WTC11 (cell line): ENCODE measurements at regions not wholly inside any gene's neighbourhood (a gene's known extent, or its start where the extent isn't known, plus 50 kb on each side); places are given as distances from the start of the nearest gene placed in this dataset.

Experiments
- ETV6 ChIP-seq: sonication (generic); formaldehyde crosslinking; IDR thresholded peaks from 2 replicates; pipeline ENCODE4 v1.8.1; 2022; ENCODE audit warnings: mild to moderate bottlenecking, missing genetic modification reagents
- JUN ChIP-seq: sonication (generic); formaldehyde crosslinking; IDR thresholded peaks from 2 replicates; pipeline ENCODE4 v1.8.0; 2023; ENCODE audit warnings: mild to moderate bottlenecking, missing genetic modification reagents
- SMAD3 ChIP-seq: sonication (generic); formaldehyde crosslinking; IDR thresholded peaks from 2 replicates; pipeline ENCODE4 v1.8.0; 2022; ENCODE audit warnings: missing genetic modification reagents, mild to moderate bottlenecking, borderline replicate concordance
- TCF7 ChIP-seq: sonication (generic); formaldehyde crosslinking; IDR thresholded peaks from 2 replicates; pipeline ENCODE4 v1.8.0; 2022; ENCODE audit warnings: mild to moderate bottlenecking, low read depth, missing genetic modification reagents, moderate library complexity
- TP53 ChIP-seq: sonication (generic); formaldehyde crosslinking; IDR thresholded peaks from 2 replicates; pipeline ENCODE4 v1.8.1; 2023; ENCODE audit warnings: mild to moderate bottlenecking, missing genetic modification reagents
- ZNF317 ChIP-seq: sonication (generic); formaldehyde crosslinking; IDR thresholded peaks from 2 replicates; pipeline ENCODE4 v1.8.1; 2023; ENCODE audit warnings: low read depth, mild to moderate bottlenecking, moderate library complexity, missing genetic modification reagents, borderline replicate concordance
- ZNF396 ChIP-seq: fragments of 250-450 bp; sonication (Bioruptor Pico); IDR thresholded peaks from 2 replicates; pipeline ENCODE4 v1.8.0; 2021; ENCODE audit warnings: mild to moderate bottlenecking, moderate library complexity, borderline replicate concordance
- TF ChIP-seq, protein P1 (sequence below): fragments of 200-600 bp; IDR thresholded peaks from 2 replicates; pipeline ENCODE4 v1.8.0; 2022; ENCODE audit warnings: antibody characterized with exemption

DNA sequence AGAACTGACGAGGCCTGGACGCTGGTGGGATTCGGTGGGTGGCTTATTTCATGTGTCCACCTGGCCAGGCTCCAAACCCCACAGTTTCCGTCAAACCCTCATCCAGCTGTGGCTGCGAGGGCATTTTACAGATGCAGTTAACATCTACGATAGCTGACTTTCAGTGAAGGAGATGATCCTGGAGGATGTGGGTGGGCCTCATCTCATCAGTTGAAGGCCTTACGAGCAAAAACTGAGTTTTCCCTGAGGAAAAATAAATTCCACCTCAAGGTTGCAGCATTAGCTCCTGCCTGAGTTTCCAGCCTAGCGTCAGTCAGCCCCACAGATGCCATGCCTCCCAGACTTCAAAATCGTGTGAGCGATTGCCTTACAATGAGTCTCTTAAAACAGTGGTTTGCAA, 111.1 kb upstream of the PEG3 start:
- TF ChIP-seq, protein P1, sequence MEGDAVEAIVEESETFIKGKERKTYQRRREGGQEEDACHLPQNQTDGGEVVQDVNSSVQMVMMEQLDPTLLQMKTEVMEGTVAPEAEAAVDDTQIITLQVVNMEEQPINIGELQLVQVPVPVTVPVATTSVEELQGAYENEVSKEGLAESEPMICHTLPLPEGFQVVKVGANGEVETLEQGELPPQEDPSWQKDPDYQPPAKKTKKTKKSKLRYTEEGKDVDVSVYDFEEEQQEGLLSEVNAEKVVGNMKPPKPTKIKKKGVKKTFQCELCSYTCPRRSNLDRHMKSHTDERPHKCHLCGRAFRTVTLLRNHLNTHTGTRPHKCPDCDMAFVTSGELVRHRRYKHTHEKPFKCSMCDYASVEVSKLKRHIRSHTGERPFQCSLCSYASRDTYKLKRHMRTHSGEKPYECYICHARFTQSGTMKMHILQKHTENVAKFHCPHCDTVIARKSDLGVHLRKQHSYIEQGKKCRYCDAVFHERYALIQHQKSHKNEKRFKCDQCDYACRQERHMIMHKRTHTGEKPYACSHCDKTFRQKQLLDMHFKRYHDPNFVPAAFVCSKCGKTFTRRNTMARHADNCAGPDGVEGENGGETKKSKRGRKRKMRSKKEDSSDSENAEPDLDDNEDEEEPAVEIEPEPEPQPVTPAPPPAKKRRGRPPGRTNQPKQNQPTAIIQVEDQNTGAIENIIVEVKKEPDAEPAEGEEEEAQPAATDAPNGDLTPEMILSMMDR: no peak
- TF ChIP-seq TP53 (no peak), ZNF317 (CRISPR knock-in tag) (no peak), ETV6 (CRISPR knock-in tag) (no peak), ZNF396 (CRISPR knock-in tag) (no peak), SMAD3 (no peak), JUN (CRISPR knock-in tag) (no peak), TCF7 (CRISPR knock-in tag) (no peak)
